ENCODE measurements at regions not wholly inside any gene's neighbourhood (a gene's known extent, or its start where the extent isn't known, plus 50 kb on each side); places are given as distances from the start of the nearest gene placed in this dataset.

GRCh38 chr10:8405596-8405995 is 351.1 kb downstream of the GATA3 start:
- Histone ChIP-seq H3K79me1 (ENCODE audit: low read depth in 1 of 2, low read length in 2 of 2) (no peaks in the 10 kb centered on the region), H3K23ac (ENCODE audit: low read depth, low read length) (no peak overlapping the region), H2BK20ac (ENCODE audit: low read depth, low read length) (no peak overlapping the region), H2BK5ac (ENCODE audit: low read depth, low read length, poor library complexity, severe bottlenecking) (no peak overlapping the region), H4K8ac (ENCODE audit: low read depth in 2 of 2, low read length in 2 of 2) (no peak overlapping the region), H4K5ac (ENCODE audit: low read depth, low read length) (no peak overlapping the region), H3K9me3 (ENCODE audit: control insufficient read depth, insufficient read depth, low read length) (peaks cover 6% of the 10 kb centered on the region; the same call in 1 of the 2 replicates), H3K27ac (ENCODE audit: insufficient read depth, low read length) (no peak overlapping the region), H3K4me2 (ENCODE audit: low read depth, low read length) (no peak overlapping the region), H3K4me3 (ENCODE audit: insufficient read depth, low read depth, low read length) (no peak overlapping the region), H3K14ac (replicated peaks; ENCODE audit: low read depth, low read length) (no peak overlapping the region), H3K4me1 (ENCODE audit: control insufficient read depth, insufficient read depth, low read length) (no peaks in the 10 kb centered on the region), H4K91ac (ENCODE audit: insufficient read depth, low read depth, low read length) (no peak overlapping the region), H2BK15ac (ENCODE audit: low read depth, low read length) (no peak overlapping the region), H2AFZ (replicated peaks; ENCODE audit: low read length, poor library complexity) (no peak overlapping the region), H2AK9ac (replicated peaks; ENCODE audit: low read depth, low read length, poor library complexity) (no peak overlapping the region), H3K18ac (ENCODE audit: low read depth, low read length) (no peak overlapping the region), H4K20me1 (ENCODE audit: insufficient read depth, low read length) (no peaks in the 10 kb centered on the region), H3K56ac (ENCODE audit: extremely low read depth, insufficient read depth, low read length) (no peak overlapping the region), H3K27me3 (ENCODE audit: control insufficient read depth, insufficient read depth, low read length) (no peaks in the 10 kb centered on the region), H3K9me1 (ENCODE audit: insufficient read depth, low read length) (no peaks in the 10 kb centered on the region), H3K9ac (ENCODE audit: low read depth, low read length) (no peak overlapping the region), H2BK120ac (ENCODE audit: low read depth, low read length) (no peak overlapping the region), H3K36me3 (ENCODE audit: control insufficient read depth, insufficient read depth, low read length) (no peaks in the 10 kb centered on the region), H3K4ac (ENCODE audit: low read depth, low read length) (no peak overlapping the region), H2AK5ac (ENCODE audit: low read depth, low read length) (no peak overlapping the region)
- in situ Hi-C loops (cut with MboI; ENCODE audit: low sequenced_read_pairs) (no loop called here), intact Hi-C loops (cut with micrococcal nuclease) (no loop called here), dilution Hi-C loops (cut with HindIII; ENCODE audit: low sequenced_read_pairs, unreplicated experiment) (no loop called here)
- CTCF ChIA-PET: no interaction called here
- TF ChIP-seq MAFK (IDR thresholded peaks at IDR 0.05; ENCODE audit: low read depth, low read length) (no peak), CHD1 (IDR thresholded peaks at IDR 0.05; ENCODE audit: low read depth, low read length) (no peak), MAZ (IDR thresholded peaks at IDR 0.05; ENCODE audit: borderline replicate concordance, low read depth, low read length) (no peak), RFX5 (IDR thresholded peaks at IDR 0.05; ENCODE audit: low read depth, low read length) (no peak), BHLHE40 (IDR thresholded peaks at IDR 0.05; ENCODE audit: low read depth, low read length) (no peak), POLR2A (IDR thresholded peaks at IDR 0.05; ENCODE audit: low read depth, low read length) (no peak), FOS (IDR thresholded peaks at IDR 0.05; ENCODE audit: low read depth, low read length) (no peak), MXI1 (IDR thresholded peaks at IDR 0.05; ENCODE audit: borderline replicate concordance, low read depth, low read length) (no peak), NFE2L2 (IDR thresholded peaks at IDR 0.05; ENCODE audit: low read depth, low read length) (no peak), CTCF (conservative IDR thresholded peaks at IDR 0.05; ENCODE audit: low read depth, low read length) (no peak), RCOR1 (IDR thresholded peaks at IDR 0.05; ENCODE audit: insufficient replicate concordance, low read length) (no peak)
- TF ChIP-seq, protein P1, sequence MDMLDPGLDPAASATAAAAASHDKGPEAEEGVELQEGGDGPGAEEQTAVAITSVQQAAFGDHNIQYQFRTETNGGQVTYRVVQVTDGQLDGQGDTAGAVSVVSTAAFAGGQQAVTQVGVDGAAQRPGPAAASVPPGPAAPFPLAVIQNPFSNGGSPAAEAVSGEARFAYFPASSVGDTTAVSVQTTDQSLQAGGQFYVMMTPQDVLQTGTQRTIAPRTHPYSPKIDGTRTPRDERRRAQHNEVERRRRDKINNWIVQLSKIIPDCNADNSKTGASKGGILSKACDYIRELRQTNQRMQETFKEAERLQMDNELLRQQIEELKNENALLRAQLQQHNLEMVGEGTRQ (IDR thresholded peaks at IDR 0.05; ENCODE audit: low read depth, low read length): no peak
- ATAC-seq (ENCODE audit: low read depth): no peak
- BruUV-seq (replicated peaks): no TSS peak
- WGBS, 2 experiments (ENCODE audit: extremely low coverage in 2 of 2, insufficient read length in 1 of 2): no CpG with 5 or more reads among the region's 6 CpGs
- POLR2A ChIA-PET (ENCODE audit: unreplicated experiment): no interaction called here
- DNase-seq: no peak

Measured in IMR-90 (cell line).